Activated naive CD8-positive, alpha-beta T cell treated with anti-CD3 and anti-CD28 coated beads, Interleukin-2, amount 10 ng/mL, durations not matched to agents 7 days and 5 days (primary cell): ENCODE measurements at regions not wholly inside any gene's neighbourhood (a gene's known extent, or its start where the extent isn't known, plus 50 kb on each side); places are given as distances from the start of the nearest gene placed in this dataset.
"Not testable (repeated sequence)": the region's sequence is repeated elsewhere in the genome, so short reads cannot be mapped to it uniquely, and the experiment has no call there.

Experiments
- ATAC-seq: fragments of 150-1000 bp; cut with Tn5 transposase; one replicate; pipeline ENCODE4 v1.10.0; 2021; ENCODE audit warnings: low read depth, moderate library complexity
- POLR2A ChIA-PET: fragments of 350-600 bp; sonication (Branson Sonifier 250); formaldehyde crosslinking; loops from one replicate; lab custom pipeline; 2021; ENCODE audit warnings: antibody characterized with exemption; lab: Charles Lee
- DNase-seq: peaks from one replicate; pipeline ENCODE4 v3.0.0; 2021
- H3K27ac Mint-ChIP-seq: one replicate; pipeline ENCODE4 v1.8.0; 2022; ENCODE audit warnings: mild to moderate bottlenecking, mixed read lengths
- H3K27me3 Mint-ChIP-seq: one replicate; pipeline ENCODE4 v1.8.0; 2022; ENCODE audit warnings: mild to moderate bottlenecking, moderate library complexity, mixed read lengths
- H3K36me3 Mint-ChIP-seq: one replicate; pipeline ENCODE4 v1.8.0; 2021; ENCODE audit warnings: mild to moderate bottlenecking, mixed read lengths
- H3K4me1 Mint-ChIP-seq: one replicate; pipeline ENCODE4 v1.8.0; 2021; ENCODE audit warnings: mixed read lengths
- H3K4me3 Mint-ChIP-seq: one replicate; pipeline ENCODE4 v1.8.0; 2022; ENCODE audit warnings: mild to moderate bottlenecking, moderate library complexity, mixed read lengths
- H3K9me3 Mint-ChIP-seq: one replicate; pipeline ENCODE4 v1.8.0; 2021; ENCODE audit warnings: mixed read lengths

DNA sequence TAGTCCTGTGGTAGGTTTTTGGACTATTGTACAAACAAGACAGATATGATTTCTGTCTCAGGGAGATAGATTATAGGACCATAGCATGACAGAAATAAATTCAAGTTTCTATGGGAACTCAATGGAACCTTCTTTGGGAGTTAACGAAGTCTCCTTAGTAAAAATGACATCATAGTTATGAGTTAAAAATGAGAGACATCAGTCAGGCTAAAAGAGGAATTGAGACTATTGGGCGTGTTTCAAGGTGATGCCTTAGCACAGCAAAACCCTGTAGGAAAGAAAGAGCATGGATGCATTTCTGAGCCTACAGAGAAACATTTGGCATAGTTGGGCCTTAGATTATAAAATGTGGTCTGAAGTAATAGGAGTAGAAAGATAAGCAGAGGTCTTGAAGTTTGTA lies 1909.1 kb upstream of the PCDH7 start:
- POLR2A ChIA-PET: no interaction called here
- H3K27me3 Mint-ChIP-seq: no peaks in the 10 kb centered on the region
- H3K36me3 Mint-ChIP-seq: no peaks in the 10 kb centered on the region
- H3K27ac Mint-ChIP-seq: no peak overlapping the region
- no peak overlapping the region for H3K4me3 Mint-ChIP-seq
- peaks cover 13% of the 10 kb centered on the region for H3K9me3 Mint-ChIP-seq
- no peak for DNase-seq
- no peak for ATAC-seq
- H3K4me1 Mint-ChIP-seq: no peaks in the 10 kb centered on the region

DNA sequence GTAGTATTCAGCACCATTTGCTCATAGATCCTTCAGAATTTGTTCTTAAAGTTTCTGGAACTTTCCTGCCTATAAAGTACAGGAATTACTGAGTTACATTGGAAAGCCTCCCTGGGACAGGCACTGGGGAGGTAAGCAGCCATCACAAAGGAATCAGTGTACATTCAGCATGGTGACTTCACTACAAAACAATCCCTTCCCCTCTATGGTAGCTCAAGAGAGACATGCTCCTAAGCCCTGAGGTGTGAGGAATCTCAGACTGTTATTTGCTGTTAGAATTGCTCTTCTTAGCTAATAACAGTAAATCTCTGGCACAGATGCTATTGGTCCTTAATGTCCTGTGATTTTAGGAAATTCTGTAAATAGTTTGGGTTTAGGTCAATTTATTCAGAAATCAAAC lies 1898.0 kb upstream of the PCDH7 start:
- DNase-seq: no peak
- Mint-ChIP-seq H3K4me1 (no peaks in the 10 kb centered on the region), H3K9me3 (peaks cover 7% of the 10 kb centered on the region), H3K27me3 (no peaks in the 10 kb centered on the region), H3K27ac (no peak overlapping the region), H3K4me3 (no peak overlapping the region), H3K36me3 (no peaks in the 10 kb centered on the region)
- no peak for ATAC-seq
- POLR2A ChIA-PET: no interaction called here

DNA sequence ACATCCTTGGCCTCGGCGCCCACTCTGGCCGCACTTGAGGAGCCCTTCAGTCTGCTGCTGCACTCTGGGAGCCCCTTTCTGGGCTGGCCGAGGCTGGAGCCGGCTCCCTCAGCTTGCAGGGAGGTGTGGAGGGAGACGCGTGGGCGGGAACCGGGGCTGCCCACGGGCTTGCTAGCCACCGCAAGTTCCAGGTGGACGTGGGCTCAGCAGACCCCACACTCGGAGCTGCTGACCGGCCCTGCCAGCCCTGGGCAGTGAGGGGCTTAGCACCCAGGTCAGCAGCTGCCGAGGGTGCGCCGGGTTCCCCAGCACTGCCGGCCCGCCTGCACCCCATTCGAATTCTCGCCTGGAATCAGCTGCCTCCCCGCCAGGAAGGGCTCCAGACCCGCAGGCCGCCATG lies 1892.3 kb upstream of the PCDH7 start:
- POLR2A ChIA-PET: no interaction called here
- Mint-ChIP-seq H3K36me3 (no peaks in the 10 kb centered on the region), H3K27ac (no peak overlapping the region), H3K4me3 (no peak overlapping the region), H3K4me1 (no peaks in the 10 kb centered on the region), H3K9me3 (peaks cover 8% of the 10 kb centered on the region), H3K27me3 (no peaks in the 10 kb centered on the region)
- DNase-seq (no peak), ATAC-seq (no peak)

DNA sequence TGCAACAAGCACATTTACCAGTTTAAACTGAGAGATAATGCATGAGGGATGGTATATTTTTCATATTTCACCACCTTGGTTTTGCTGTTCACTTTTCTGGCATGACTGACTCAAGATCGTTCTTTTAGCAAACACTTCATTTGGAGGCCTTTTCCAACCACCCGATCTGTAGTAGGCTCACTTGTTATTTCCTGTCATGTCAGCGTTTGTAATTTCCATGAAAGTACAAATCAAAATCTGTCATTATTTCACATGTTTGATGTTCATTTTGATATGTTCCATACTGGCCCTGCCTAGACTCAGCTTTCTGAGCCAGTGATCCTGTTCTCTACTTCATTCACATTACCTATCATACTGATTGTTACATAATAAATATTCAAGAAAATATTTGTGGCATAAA lies 1888.3 kb upstream of the PCDH7 start:
- Mint-ChIP-seq H3K9me3 (peaks cover 6% of the 10 kb centered on the region), H3K4me1 (no peaks in the 10 kb centered on the region), H3K27ac (no peak overlapping the region), H3K27me3 (no peaks in the 10 kb centered on the region), H3K4me3 (no peak overlapping the region), H3K36me3 (no peaks in the 10 kb centered on the region)
- ATAC-seq (no peak), DNase-seq (no peak)
- POLR2A ChIA-PET: no interaction called here

DNA sequence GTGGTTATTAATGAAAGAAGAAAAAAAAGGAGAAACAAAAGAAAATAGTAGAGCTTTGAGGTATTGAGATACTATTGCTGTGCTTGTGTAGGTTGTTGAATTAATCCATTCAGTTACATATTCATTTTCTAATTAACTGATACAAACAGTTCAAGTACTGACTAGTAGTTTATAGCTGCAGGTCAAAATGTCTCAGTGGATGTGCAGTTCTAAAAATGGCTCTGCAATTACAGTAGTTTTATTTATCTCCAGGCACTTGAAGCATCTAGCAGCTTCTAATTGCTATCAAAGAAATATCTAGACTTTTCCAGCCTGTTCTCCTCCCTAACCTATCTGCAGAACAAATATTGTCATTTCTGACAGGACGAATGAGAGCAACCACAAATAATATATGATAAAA lies 1887.7 kb upstream of the PCDH7 start:
- no peak overlapping the region for H3K4me3 Mint-ChIP-seq
- H3K36me3 Mint-ChIP-seq: no peaks in the 10 kb centered on the region
- peaks cover 3% of the 10 kb centered on the region for H3K9me3 Mint-ChIP-seq
- ATAC-seq (no peak), DNase-seq (no peak)
- POLR2A ChIA-PET: no interaction called here
- no peak overlapping the region for H3K27ac Mint-ChIP-seq
- no peaks in the 10 kb centered on the region for H3K27me3 Mint-ChIP-seq
- H3K4me1 Mint-ChIP-seq: no peaks in the 10 kb centered on the region

DNA sequence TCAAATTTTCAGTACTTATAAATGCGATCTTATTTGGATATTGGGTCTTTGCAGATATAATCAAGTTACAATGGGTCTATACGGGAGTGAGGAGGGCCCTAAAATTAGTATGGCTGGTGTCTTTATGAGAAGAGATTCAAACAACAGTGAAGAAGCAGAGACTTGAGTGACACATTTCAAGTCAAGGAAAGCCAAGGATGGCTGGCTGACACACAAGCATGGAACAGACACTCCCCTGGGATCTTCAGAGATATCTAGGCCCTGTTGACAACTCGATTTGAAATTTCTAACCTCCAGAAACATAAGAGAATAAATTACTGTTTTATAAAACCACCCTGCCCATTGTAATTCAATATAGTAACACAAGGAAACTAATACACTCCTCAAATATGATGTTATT lies 1886.0 kb upstream of the PCDH7 start:
- no peak overlapping the region for H3K27ac Mint-ChIP-seq
- ATAC-seq (no peak), DNase-seq (no peak)
- POLR2A ChIA-PET: no interaction called here
- H3K36me3 Mint-ChIP-seq: no peaks in the 10 kb centered on the region
- no peak overlapping the region for H3K4me3 Mint-ChIP-seq
- no peaks in the 10 kb centered on the region for H3K4me1 Mint-ChIP-seq
- H3K9me3 Mint-ChIP-seq: peaks cover 6% of the 10 kb centered on the region
- no peaks in the 10 kb centered on the region for H3K27me3 Mint-ChIP-seq

DNA sequence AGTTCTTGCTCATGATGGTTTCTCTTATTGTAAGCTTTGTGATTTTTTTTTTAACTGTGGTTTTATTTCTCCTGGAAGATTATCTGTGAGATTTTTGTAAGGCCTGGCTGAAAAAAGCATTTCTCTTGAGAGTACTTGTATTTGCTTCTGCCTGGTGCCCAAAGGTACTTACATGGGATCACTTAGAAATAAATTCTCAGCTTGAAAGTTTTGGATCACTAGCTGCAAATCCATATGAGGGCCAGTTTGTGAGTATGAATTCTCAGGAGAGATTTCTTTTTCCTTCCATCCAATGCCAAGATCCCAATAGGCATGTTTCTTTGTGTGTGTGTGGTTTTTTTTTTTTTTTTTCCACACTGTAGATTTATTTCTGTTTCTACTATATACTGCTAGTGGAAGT lies 1884.7 kb upstream of the PCDH7 start:
- Mint-ChIP-seq H3K9me3 (peaks cover 6% of the 10 kb centered on the region), H3K27me3 (no peaks in the 10 kb centered on the region), H3K27ac (no peak overlapping the region), H3K36me3 (no peaks in the 10 kb centered on the region), H3K4me3 (no peak overlapping the region), H3K4me1 (no peaks in the 10 kb centered on the region)
- DNase-seq (no peak), ATAC-seq (no peak)
- POLR2A ChIA-PET: no interaction called here

DNA sequence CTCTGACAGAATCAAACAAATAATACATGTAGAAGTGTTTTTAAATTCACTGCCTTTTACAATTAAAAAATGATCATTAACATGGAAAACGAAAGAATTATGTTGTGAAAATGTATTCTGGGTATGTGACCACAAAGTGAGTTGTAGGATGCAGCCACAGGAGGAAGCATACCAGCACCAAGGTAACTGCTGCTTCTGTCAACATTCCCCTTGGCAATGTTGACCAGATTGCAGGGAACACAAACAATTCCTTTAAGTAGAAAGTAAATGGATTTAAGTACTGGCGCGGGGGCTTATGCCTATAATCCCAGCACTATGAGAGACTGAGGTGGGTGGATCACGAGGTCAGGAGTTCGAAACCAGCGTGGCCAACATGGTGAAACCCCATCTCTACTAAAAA lies 1877.9 kb upstream of the PCDH7 start:
- POLR2A ChIA-PET: no interaction called here
- Mint-ChIP-seq H3K4me3 (no peak overlapping the region), H3K27ac (no peak overlapping the region), H3K27me3 (no peaks in the 10 kb centered on the region), H3K9me3 (peaks cover 3% of the 10 kb centered on the region), H3K36me3 (no peaks in the 10 kb centered on the region), H3K4me1 (no peaks in the 10 kb centered on the region)
- DNase-seq (no peak), ATAC-seq (no peak)

DNA sequence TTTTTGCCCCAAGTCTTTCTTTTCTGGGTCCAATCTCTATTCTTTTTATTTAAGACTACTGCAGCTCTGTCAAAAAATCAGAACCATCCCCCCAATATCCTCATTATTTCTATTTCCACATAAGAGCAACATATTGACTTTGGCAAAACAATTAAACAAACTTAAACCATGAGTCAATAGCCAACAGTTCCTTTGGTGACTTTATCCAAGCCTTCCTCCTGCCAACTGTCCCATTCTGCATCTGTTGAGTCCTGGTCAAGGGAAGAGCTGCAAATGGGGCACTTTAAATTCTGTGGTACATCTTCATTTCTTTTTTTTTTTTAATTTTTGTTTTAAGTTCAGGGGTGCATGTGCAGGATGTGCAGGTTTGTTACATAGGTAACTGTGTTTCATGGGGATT lies 1875.0 kb upstream of the PCDH7 start:
- H3K27me3 Mint-ChIP-seq: no peaks in the 10 kb centered on the region
- H3K36me3 Mint-ChIP-seq: no peaks in the 10 kb centered on the region
- no peak overlapping the region for H3K27ac Mint-ChIP-seq
- no peak overlapping the region for H3K4me3 Mint-ChIP-seq
- no peak for DNase-seq
- H3K4me1 Mint-ChIP-seq: no peaks in the 10 kb centered on the region
- POLR2A ChIA-PET: no interaction called here
- peaks cover 7% of the 10 kb centered on the region for H3K9me3 Mint-ChIP-seq
- no peak for ATAC-seq

DNA sequence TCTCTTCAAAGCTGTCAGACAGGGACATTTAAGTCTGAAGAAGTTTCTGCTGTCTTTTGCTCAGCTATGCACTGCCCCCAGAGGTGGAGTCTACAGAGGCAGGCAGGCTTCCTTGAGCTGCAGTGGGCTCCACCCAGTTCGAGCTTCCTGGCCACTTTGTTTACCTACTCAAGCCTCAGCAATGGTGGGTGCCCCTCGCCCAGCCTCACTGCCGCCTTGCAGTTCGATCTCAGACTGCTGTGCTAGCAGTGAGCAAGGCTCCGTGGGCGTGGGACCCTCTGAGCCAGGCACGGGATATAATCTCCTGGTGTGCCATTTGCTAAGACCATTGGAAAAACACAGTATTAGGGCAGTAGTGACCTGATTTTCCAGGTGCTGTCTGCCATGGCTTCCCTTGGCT lies 1863.1 kb upstream of the PCDH7 start:
- H3K4me3 Mint-ChIP-seq, H3K27me3 Mint-ChIP-seq, H3K9me3 Mint-ChIP-seq, H3K27ac Mint-ChIP-seq, H3K4me1 Mint-ChIP-seq, H3K36me3 Mint-ChIP-seq, DNase-seq, ATAC-seq, POLR2A ChIA-PET: not testable (repeated sequence)

DNA sequence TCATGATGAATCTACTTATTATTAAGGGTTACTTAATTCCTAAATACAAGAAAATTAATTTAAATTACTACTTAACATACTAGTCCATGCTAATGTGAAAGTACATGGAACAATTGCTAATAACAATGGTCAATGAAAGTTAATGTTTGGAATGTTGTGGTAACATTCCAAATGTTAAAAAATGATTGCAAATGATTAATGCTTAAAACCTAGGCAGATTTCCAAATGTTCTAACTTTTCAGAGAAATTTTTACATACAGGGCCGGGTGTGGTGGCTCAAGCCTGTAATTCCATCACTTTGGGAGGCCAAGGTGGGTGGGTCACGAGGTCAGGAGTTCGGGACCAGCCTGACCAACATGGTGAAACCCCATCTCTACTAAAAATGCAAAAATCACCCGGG lies 1851.3 kb upstream of the PCDH7 start:
- Mint-ChIP-seq H3K27me3 (no peaks in the 10 kb centered on the region), H3K27ac (no peak overlapping the region), H3K4me1 (no peaks in the 10 kb centered on the region), H3K36me3 (no peaks in the 10 kb centered on the region), H3K9me3 (peaks cover 3% of the 10 kb centered on the region), H3K4me3 (no peak overlapping the region)
- no peak for DNase-seq
- POLR2A ChIA-PET: no interaction called here
- ATAC-seq: no peak

DNA sequence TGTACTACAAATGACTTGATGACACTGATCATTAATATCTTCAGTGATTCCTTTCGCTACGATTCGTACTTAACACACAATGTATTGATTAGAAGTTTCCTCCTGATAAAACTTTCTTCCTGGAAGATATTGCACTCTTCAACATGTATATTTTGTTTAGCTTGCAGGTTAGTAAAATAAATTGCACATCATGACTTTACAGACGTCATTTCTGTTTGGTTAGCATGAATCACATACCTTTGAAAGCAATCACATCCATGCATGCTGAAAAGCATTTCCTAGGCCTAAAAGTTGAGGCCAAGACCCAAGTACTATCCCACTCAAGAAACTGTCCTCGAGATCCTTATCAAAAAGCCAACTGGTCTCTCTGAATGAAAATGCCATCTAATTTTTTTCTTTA lies 1841.0 kb upstream of the PCDH7 start:
- no peaks in the 10 kb centered on the region for H3K4me1 Mint-ChIP-seq
- POLR2A ChIA-PET: no interaction called here
- no peak overlapping the region for H3K27ac Mint-ChIP-seq
- ATAC-seq (no peak), DNase-seq (no peak)
- peaks cover 5% of the 10 kb centered on the region for H3K9me3 Mint-ChIP-seq
- no peaks in the 10 kb centered on the region for H3K36me3 Mint-ChIP-seq
- no peaks in the 10 kb centered on the region for H3K27me3 Mint-ChIP-seq
- H3K4me3 Mint-ChIP-seq: no peak overlapping the region

DNA sequence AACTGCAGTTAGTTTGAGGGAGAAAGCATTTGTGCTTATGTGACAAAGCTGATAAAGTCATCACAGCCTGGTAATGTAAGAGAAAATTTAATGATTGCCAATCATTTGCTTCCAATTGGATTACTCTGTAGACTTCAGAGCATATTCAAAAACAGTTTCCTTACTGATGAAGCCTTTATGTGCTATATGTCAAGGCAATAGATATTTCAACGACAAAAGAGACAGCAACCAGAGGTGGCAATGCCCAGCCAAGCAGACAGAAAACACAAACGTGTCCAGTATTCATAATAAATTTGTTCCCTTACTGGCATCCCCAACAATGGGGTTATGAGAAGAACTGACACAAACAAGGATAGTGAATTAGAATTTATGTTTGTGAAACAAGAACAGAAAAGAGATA lies 1840.3 kb upstream of the PCDH7 start:
- POLR2A ChIA-PET: no interaction called here

DNA sequence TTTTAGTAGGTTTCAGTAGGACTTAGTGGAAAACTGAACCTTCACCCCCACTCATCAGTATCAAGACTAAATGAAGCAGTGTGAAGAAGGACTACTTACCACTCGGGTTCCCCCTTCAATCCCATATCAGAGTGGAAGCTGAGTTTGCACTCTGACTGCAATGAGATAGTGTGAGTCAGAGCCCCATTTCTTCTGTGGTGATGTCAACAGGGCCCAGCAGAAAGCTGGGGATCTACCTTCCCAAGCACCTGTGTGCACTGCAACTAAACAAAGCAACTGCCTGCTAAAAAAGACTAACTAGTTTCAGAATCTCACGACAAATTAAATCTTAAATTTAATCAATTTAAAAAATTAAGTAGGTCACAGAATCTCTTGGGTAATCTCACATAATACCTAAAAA lies 1837.0 kb upstream of the PCDH7 start:
- ATAC-seq (no peak), DNase-seq (no peak)
- Mint-ChIP-seq H3K4me3 (no peak overlapping the region), H3K9me3 (peaks cover 1% of the 10 kb centered on the region), H3K27ac (no peak overlapping the region), H3K4me1 (no peaks in the 10 kb centered on the region), H3K36me3 (no peaks in the 10 kb centered on the region), H3K27me3 (no peaks in the 10 kb centered on the region)
- POLR2A ChIA-PET: no interaction called here

More for the DNA sequence above, 1840.3 kb upstream of the PCDH7 start:
- Mint-ChIP-seq H3K9me3 (peaks cover 5% of the 10 kb centered on the region), H3K27me3 (no peaks in the 10 kb centered on the region), H3K4me3 (no peak overlapping the region), H3K27ac (no peak overlapping the region), H3K4me1 (no peaks in the 10 kb centered on the region), H3K36me3 (no peaks in the 10 kb centered on the region)
- DNase-seq (no peak), ATAC-seq (no peak)

DNA sequence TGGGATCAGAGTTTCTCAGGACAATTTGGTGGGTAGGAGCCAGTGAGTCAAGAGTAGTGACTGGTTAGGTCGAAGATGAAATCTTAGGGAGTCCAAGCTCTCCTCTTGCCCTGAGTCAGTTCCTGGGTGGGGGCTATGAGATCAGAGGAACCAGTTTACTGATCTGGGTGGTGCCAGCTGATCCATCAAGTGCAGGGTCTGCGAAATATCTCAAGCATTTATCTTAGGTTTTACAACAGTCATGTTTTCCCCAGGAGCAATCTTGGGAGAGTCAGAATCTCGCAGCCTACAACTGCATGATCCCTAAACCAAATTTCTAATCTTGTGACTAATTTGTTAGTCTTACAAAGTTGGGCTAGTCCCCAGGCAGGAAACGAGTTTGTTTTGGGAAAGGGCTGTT lies 1833.2 kb upstream of the PCDH7 start:
- POLR2A ChIA-PET: no interaction called here
- H3K9me3 Mint-ChIP-seq: peaks cover 3% of the 10 kb centered on the region
- no peaks in the 10 kb centered on the region for H3K4me1 Mint-ChIP-seq
- DNase-seq: no peak
- no peak overlapping the region for H3K27ac Mint-ChIP-seq
- no peak overlapping the region for H3K4me3 Mint-ChIP-seq
- no peaks in the 10 kb centered on the region for H3K36me3 Mint-ChIP-seq
- no peaks in the 10 kb centered on the region for H3K27me3 Mint-ChIP-seq
- no peak for ATAC-seq
